GM23338 (cell line): ENCODE measurements at regions not wholly inside any gene's neighbourhood (a gene's known extent, or its start where the extent isn't known, plus 50 kb on each side); places are given as distances from the start of the nearest gene placed in this dataset.
A peak's percentile ranks its signal among the peaks of the same experiment; 100 is the strongest.

Source experiments
- ATAC-seq: fragments of 200-7000 bp; cut with Tn5 transposase; 3 replicates; pipeline ENCODE4 v1.9.1; 2020
- DNase-seq: peaks from one replicate; pipeline ENCODE4 v3.0.0-alpha.2; 2015; ENCODE audit warnings: low spot score
- H2AFZ ChIP-seq: fragments of 200-600 bp; sonication (generic); 2 replicates; pipeline ENCODE4 v1.8.0; 2016; ENCODE audit warnings: antibody characterized with exemption, mild to moderate bottlenecking, moderate library complexity
- H3F3A ChIP-seq: fragments of 200-600 bp; sonication (generic); replicated peaks from 2 replicates; pipeline ENCODE4 v1.8.0; 2017; ENCODE audit warnings: antibody characterized with exemption, mixed run types, low read depth
- H3K27ac ChIP-seq: fragments of 200-600 bp; sonication (generic); 2 replicates; pipeline ENCODE4 v1.6.1; 2016; ENCODE audit warnings: low read depth
- H3K27me3 ChIP-seq: fragments of 200-600 bp; sonication (generic); 2 replicates; pipeline ENCODE4 v1.8.0; 2016; ENCODE audit warnings: mild to moderate bottlenecking, mixed run types, moderate library complexity; ENCODE audit not compliant: insufficient read depth
- H3K36me3 ChIP-seq: fragments of 200-600 bp; sonication (generic); 2 replicates; pipeline ENCODE4 v1.8.0; 2016; ENCODE audit warnings: mild to moderate bottlenecking; ENCODE audit not compliant: insufficient read depth
- H3K4me1 ChIP-seq: fragments of 200-600 bp; sonication (generic); 2 replicates; pipeline ENCODE4 v1.8.0; 2016; ENCODE audit warnings: mild to moderate bottlenecking, moderate library complexity; ENCODE audit not compliant: insufficient read depth
- H3K4me2 ChIP-seq: fragments of 200-600 bp; sonication (generic); 2 replicates; pipeline ENCODE4 v1.7.1; 2017; ENCODE audit warnings: mixed run types
- H3K4me3 ChIP-seq: fragments of 200-600 bp; sonication (generic); 2 replicates; pipeline ENCODE4 v1.6.1; 2016; ENCODE audit warnings: mixed run types
- H3K79me2 ChIP-seq: fragments of 200-600 bp; sonication (generic); replicated peaks from 2 replicates; pipeline ENCODE4 v1.8.0; 2017; ENCODE audit warnings: mild to moderate bottlenecking; ENCODE audit not compliant: insufficient read depth
- H3K9me2 ChIP-seq: fragments of 200-600 bp; sonication (generic); 2 replicates; pipeline ENCODE4 v1.8.0; 2017; ENCODE audit not compliant: insufficient read depth
- H4K20me1 ChIP-seq: fragments of 200-600 bp; sonication (generic); replicated peaks from 2 replicates; pipeline ENCODE4 v1.8.0; 2017; ENCODE audit warnings: mild to moderate bottlenecking; ENCODE audit not compliant: insufficient read depth
- H3K27ac Mint-ChIP-seq: 2 replicates; pipeline ENCODE4 v1.8.0; 2020; ENCODE audit warnings: inconsistent platforms, mild to moderate bottlenecking, moderate library complexity, mixed read lengths
- H3K27me3 Mint-ChIP-seq: 3 replicates; pipeline ENCODE4 v1.8.0; 2022; ENCODE audit warnings: low read depth, mild to moderate bottlenecking, moderate library complexity, mixed read lengths, inconsistent platforms; ENCODE audit not compliant: insufficient read depth, poor library complexity
- H3K36me3 Mint-ChIP-seq: 3 replicates; pipeline ENCODE4 v1.8.0; 2021; ENCODE audit warnings: low read depth, mild to moderate bottlenecking, inconsistent platforms, moderate library complexity, mixed read lengths
- H3K4me1 Mint-ChIP-seq: 3 replicates; pipeline ENCODE4 v1.8.0; 2020; ENCODE audit warnings: mild to moderate bottlenecking, inconsistent platforms, mixed read lengths
- H3K4me3 Mint-ChIP-seq: 3 replicates; pipeline ENCODE4 v1.8.0; 2021; ENCODE audit warnings: moderate library complexity, mild to moderate bottlenecking, inconsistent platforms, mixed read lengths
- H3K9me3 Mint-ChIP-seq: 3 replicates; pipeline ENCODE4 v1.8.0; 2020; ENCODE audit warnings: moderate library complexity, mild to moderate bottlenecking, inconsistent platforms, mixed read lengths
- CREB1 ChIP-seq: fragments of 250-450 bp; sonication (Bioruptor Pico); IDR thresholded peaks from 2 replicates; pipeline ENCODE4 v1.5.0; 2020; ENCODE audit warnings: low read depth, mild to moderate bottlenecking, moderate library complexity
- CTCF ChIP-seq, 2 experiments: fragments of 200-600 bp in 1 of 2; sonication (generic) in 1 of 2; conservative IDR thresholded peaks; 2 replicates each; pipeline versions ENCODE4 v1.5.1 to v1.6.1; 2016 to 2017; ENCODE audit warnings: antibody characterized with exemption in 2 of 2, low read depth in 2 of 2, mild to moderate bottlenecking in 2 of 2, moderate library complexity in 1 of 2
- ETS1 ChIP-seq: IDR thresholded peaks from 2 replicates; pipeline ENCODE4 v1.6.1; 2016; ENCODE audit warnings: antibody characterized with exemption
- EZH2phosphoT487 ChIP-seq: fragments of 200-600 bp; sonication (generic); IDR thresholded peaks from one replicate; pipeline ENCODE4 v1.8.1; 2018; ENCODE audit warnings: antibody characterized with exemption; ENCODE audit not compliant: unreplicated experiment
- JUNB ChIP-seq: IDR thresholded peaks from one replicate; pipeline ENCODE4 v1.6.1; 2016; ENCODE audit warnings: antibody characterized with exemption; ENCODE audit not compliant: unreplicated experiment
- POLR2AphosphoS5 ChIP-seq: IDR thresholded peaks from 2 replicates; pipeline ENCODE4 v1.6.1; 2016; ENCODE audit warnings: antibody characterized with exemption, low read depth
- STAT1 ChIP-seq: IDR thresholded peaks from one replicate; pipeline ENCODE4 v1.6.1; 2016; ENCODE audit warnings: antibody characterized with exemption; ENCODE audit not compliant: unreplicated experiment
- ZNF114 ChIP-seq: fragments of 250-450 bp; sonication (Bioruptor Pico); IDR thresholded peaks from 2 replicates; pipeline ENCODE4 v1.5.0; 2020; ENCODE audit warnings: mild to moderate bottlenecking, moderate library complexity
- ZNF331 ChIP-seq: fragments of 250-450 bp; sonication (Bioruptor Pico); IDR thresholded peaks from 2 replicates; pipeline ENCODE4 v1.5.0; 2020; ENCODE audit warnings: low read depth, mild to moderate bottlenecking, moderate library complexity
- ZNF462 ChIP-seq: fragments of 250-450 bp; sonication (Bioruptor Pico); IDR thresholded peaks from 2 replicates; pipeline ENCODE4 v1.5.0; 2020; ENCODE audit warnings: mild to moderate bottlenecking, moderate library complexity

- Histone ChIP-seq H4K20me1 (no peaks in the 10 kb centered on the region), H3K79me2 (no peaks in the 10 kb centered on the region), H3K4me3 (no peak overlapping the region), H3F3A (no peaks in the 10 kb centered on the region), H2AFZ (no peak overlapping the region), H3K36me3 (no peaks in the 10 kb centered on the region), H3K4me2 (no peak overlapping the region), H3K9me2 (no peaks in the 10 kb centered on the region), H3K27ac (no peak overlapping the region), H3K4me1 (peaks cover 12% of the 10 kb centered on the region), H3K27me3 (no peaks in the 10 kb centered on the region)
- Mint-ChIP-seq H3K27me3 (no peaks in the 10 kb centered on the region), H3K27ac (no peak overlapping the region), H3K9me3 (no peaks in the 10 kb centered on the region), H3K36me3 (no peaks in the 10 kb centered on the region), H3K4me3 (no peak overlapping the region), H3K4me1 (peaks cover 3% of the 10 kb centered on the region; the same call in 2 of the 3 replicates)
- TF ChIP-seq EZH2phosphoT487: no peak
- TF ChIP-seq ETS1: no peak
- no peak for TF ChIP-seq CREB1 (CRISPR knock-in tag)
- no peak for TF ChIP-seq ZNF331 (CRISPR knock-in tag)
- ATAC-seq (no peak), DNase-seq (no peak)
Measured at GRCh38 chr21:18049461-18049860, 195.2 kb upstream of the CHODL start.

GRCh38 chr21:18041012-18041411, 203.6 kb upstream of the CHODL start:
- Mint-ChIP-seq H3K36me3 (no peaks in the 10 kb centered on the region), H3K9me3 (no peaks in the 10 kb centered on the region), H3K27me3 (no peaks in the 10 kb centered on the region), H3K4me1 (no peaks in the 10 kb centered on the region), H3K27ac (no peak overlapping the region), H3K4me3 (no peak overlapping the region)
- Histone ChIP-seq H4K20me1 (no peaks in the 10 kb centered on the region), H2AFZ (no peak overlapping the region), H3K79me2 (no peaks in the 10 kb centered on the region), H3K4me2 (no peak overlapping the region), H3K4me1 (no peaks in the 10 kb centered on the region), H3K27ac (no peak overlapping the region), H3K36me3 (no peaks in the 10 kb centered on the region), H3K9me2 (no peaks in the 10 kb centered on the region), H3K4me3 (no peak overlapping the region), H3K27me3 (no peaks in the 10 kb centered on the region), H3F3A (no peaks in the 10 kb centered on the region)
- DNase-seq (peak; percentile 80), ATAC-seq (peak; percentile 90)
- TF ChIP-seq ZNF462: no peak
- no peak for TF ChIP-seq JUNB
- no peak for TF ChIP-seq POLR2AphosphoS5
- peak; percentile 85 to 93 for TF ChIP-seq CTCF (conservative IDR thresholded peaks at IDR 0.05; ENCODE audit: low read depth in 2 of 2)
- TF ChIP-seq STAT1: no peak
- TF ChIP-seq ZNF114 (CRISPR knock-in tag): no peak
